Loucy (cell line): ENCODE measurements at regions not wholly inside any gene's neighbourhood (a gene's known extent, or its start where the extent isn't known, plus 50 kb on each side); places are given as distances from the start of the nearest gene placed in this dataset.

Source experiments
- CTCF ChIP-seq: fragments of 200-600 bp; sonication (generic); conservative IDR thresholded peaks from 2 replicates; pipeline ENCODE4 v1.5.1; 2014; ENCODE audit warnings: mild to moderate bottlenecking, antibody characterized with exemption, low read length
- EZH2phosphoT487 ChIP-seq: fragments of 200-600 bp; IDR thresholded peaks from 2 replicates; pipeline ENCODE4 v1.6.1; 2018; ENCODE audit warnings: antibody characterized with exemption, mild to moderate bottlenecking, moderate library complexity, borderline replicate concordance

DNA sequence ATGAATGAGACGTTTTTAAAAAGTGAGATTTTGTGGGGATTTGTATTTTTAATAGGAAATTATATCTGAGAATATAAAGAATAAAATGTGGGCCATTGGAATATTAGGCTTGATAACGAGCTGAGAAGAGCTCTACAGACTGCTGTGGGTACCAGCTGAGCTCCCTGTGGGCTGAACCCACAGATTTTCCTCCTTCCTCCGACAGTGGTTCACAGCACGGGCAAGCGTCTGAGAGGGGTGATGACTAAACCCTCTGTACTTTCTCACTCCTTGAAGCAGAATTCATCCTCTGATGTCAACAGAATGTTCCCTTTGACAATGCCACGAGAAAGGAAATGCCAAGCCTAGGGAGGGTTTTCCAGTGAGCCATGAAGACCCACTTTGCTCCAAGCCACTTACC, 102.7 kb upstream of the AJAP1 start:
- TF ChIP-seq CTCF (no peak), EZH2phosphoT487 (no peak)
